ENCODE measurements at regions not wholly inside any gene's neighbourhood (a gene's known extent, or its start where the extent isn't known, plus 50 kb on each side); places are given as distances from the start of the nearest gene placed in this dataset.
"Not testable (repeated sequence)": the region's sequence is repeated elsewhere in the genome, so short reads cannot be mapped to it uniquely, and the experiment has no call there.

- CTCF ChIA-PET = no interaction called here
- no peaks in the 10 kb centered on the region for H3K27me3 ChIP-seq (ENCODE audit: control insufficient read depth, insufficient read depth, low read length)
- peaks cover 5% of the 10 kb centered on the region; the same call in 1 of the 2 replicates for H3K9me3 ChIP-seq (ENCODE audit: control insufficient read depth, insufficient read depth, low read depth, low read length)
- no peak overlapping the region for H3K27ac ChIP-seq (ENCODE audit: low read length)
- H3K4me3 ChIP-seq (ENCODE audit: low read depth in 2 of 2, low read length in 2 of 2) = no peak overlapping the region
- intact Hi-C loops (cut with micrococcal nuclease; ENCODE audit: unreplicated experiment) (no loop called here), in situ Hi-C loops (cut with HindIII; ENCODE audit: low pct_unique_long_range_greater_than_20kb, low sequenced_read_pairs) (no loop called here)
- ATAC-seq (no peak), DNase-seq (ENCODE audit: low read depth, low spot score) (no peak)
- POLR2A ChIA-PET = no interaction called here
- BruUV-seq (replicated peaks) = no TSS peak
- H3K4me1 ChIP-seq (ENCODE audit: control insufficient read depth, insufficient read depth, low read length) = no peaks in the 10 kb centered on the region
- H3K36me3 ChIP-seq (ENCODE audit: control insufficient read depth, insufficient read depth, low read length) = no peaks in the 10 kb centered on the region
- no peak for TF ChIP-seq SIN3A (IDR thresholded peaks at IDR 0.05; ENCODE audit: borderline replicate concordance, insufficient read depth, low read depth, low read length)
- no peak for TF ChIP-seq TCF7L2 (IDR thresholded peaks at IDR 0.05; ENCODE audit: low read depth, low read length)
- TF ChIP-seq, protein P1, sequence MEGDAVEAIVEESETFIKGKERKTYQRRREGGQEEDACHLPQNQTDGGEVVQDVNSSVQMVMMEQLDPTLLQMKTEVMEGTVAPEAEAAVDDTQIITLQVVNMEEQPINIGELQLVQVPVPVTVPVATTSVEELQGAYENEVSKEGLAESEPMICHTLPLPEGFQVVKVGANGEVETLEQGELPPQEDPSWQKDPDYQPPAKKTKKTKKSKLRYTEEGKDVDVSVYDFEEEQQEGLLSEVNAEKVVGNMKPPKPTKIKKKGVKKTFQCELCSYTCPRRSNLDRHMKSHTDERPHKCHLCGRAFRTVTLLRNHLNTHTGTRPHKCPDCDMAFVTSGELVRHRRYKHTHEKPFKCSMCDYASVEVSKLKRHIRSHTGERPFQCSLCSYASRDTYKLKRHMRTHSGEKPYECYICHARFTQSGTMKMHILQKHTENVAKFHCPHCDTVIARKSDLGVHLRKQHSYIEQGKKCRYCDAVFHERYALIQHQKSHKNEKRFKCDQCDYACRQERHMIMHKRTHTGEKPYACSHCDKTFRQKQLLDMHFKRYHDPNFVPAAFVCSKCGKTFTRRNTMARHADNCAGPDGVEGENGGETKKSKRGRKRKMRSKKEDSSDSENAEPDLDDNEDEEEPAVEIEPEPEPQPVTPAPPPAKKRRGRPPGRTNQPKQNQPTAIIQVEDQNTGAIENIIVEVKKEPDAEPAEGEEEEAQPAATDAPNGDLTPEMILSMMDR (IDR thresholded peaks at IDR 0.05) = no peak
- TF ChIP-seq POLR2AphosphoS5 (IDR thresholded peaks at IDR 0.05; ENCODE audit: low read depth, low read length) = no peak
- TF ChIP-seq, protein P2, sequence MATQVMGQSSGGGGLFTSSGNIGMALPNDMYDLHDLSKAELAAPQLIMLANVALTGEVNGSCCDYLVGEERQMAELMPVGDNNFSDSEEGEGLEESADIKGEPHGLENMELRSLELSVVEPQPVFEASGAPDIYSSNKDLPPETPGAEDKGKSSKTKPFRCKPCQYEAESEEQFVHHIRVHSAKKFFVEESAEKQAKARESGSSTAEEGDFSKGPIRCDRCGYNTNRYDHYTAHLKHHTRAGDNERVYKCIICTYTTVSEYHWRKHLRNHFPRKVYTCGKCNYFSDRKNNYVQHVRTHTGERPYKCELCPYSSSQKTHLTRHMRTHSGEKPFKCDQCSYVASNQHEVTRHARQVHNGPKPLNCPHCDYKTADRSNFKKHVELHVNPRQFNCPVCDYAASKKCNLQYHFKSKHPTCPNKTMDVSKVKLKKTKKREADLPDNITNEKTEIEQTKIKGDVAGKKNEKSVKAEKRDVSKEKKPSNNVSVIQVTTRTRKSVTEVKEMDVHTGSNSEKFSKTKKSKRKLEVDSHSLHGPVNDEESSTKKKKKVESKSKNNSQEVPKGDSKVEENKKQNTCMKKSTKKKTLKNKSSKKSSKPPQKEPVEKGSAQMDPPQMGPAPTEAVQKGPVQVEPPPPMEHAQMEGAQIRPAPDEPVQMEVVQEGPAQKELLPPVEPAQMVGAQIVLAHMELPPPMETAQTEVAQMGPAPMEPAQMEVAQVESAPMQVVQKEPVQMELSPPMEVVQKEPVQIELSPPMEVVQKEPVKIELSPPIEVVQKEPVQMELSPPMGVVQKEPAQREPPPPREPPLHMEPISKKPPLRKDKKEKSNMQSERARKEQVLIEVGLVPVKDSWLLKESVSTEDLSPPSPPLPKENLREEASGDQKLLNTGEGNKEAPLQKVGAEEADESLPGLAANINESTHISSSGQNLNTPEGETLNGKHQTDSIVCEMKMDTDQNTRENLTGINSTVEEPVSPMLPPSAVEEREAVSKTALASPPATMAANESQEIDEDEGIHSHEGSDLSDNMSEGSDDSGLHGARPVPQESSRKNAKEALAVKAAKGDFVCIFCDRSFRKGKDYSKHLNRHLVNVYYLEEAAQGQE (IDR thresholded peaks at IDR 0.05; ENCODE audit: insufficient read depth in 1 of 2, low read depth in 2 of 2, low read length in 1 of 2) = no peak
These were observed 96.3 kb upstream of the ZC4H2 start for GRCh38 chrX:65072590-65072989.

DNA sequence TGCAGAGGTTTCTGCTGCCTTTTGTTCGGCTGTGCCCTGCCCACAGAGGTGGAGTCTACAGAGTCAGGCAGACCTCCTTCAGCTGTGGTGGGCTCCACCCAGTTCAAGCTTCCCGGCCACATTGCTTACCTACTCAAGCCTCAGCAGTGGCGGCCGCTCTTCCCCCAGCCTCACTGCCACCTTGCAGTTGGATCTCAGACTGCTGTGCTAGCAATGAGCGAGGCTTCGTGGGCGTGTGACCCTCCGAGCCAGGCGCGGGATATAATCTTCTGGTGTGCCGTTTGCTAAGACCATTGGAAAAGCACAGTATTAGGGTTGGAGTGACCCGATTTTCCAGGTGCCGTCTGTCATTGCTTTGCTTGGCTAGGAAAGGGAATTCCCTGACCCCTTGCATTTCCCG, 82.4 kb upstream of the ZC4H2 start:
- CTCF ChIA-PET; H3K4me3 ChIP-seq (ENCODE audit: low read depth in 2 of 2, low read length in 2 of 2); DNase-seq (ENCODE audit: low read depth, low spot score); intact Hi-C loops (cut with micrococcal nuclease; ENCODE audit: unreplicated experiment); ATAC-seq; H3K27ac ChIP-seq (ENCODE audit: low read length); H3K9me3 ChIP-seq (ENCODE audit: control insufficient read depth, insufficient read depth, low read depth, low read length); BruUV-seq (replicated peaks); in situ Hi-C loops (cut with HindIII; ENCODE audit: low pct_unique_long_range_greater_than_20kb, low sequenced_read_pairs); POLR2A ChIA-PET; H3K4me1 ChIP-seq (ENCODE audit: control insufficient read depth, insufficient read depth, low read length); H3K36me3 ChIP-seq (ENCODE audit: control insufficient read depth, insufficient read depth, low read length); H3K27me3 ChIP-seq (ENCODE audit: control insufficient read depth, insufficient read depth, low read length): not testable (repeated sequence)

DNA sequence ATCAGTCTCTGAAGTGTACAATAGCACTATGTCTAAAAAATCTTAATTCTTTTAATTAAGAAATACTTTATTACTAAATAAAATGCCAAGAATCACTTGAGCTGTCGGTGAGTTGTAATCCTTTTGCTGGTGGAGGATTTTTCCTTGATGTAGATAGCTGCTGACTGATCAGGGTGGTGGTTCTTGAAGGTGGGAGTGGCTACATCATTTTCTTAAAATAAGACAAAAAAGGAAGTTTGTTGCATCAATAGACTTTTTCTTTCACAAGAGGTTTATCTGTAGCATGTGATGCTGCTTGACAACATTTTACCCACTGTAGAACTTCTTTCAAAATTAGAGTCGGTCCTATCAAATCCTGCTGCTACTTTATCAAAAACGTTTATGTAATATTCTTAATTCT, 68.8 kb upstream of the ZC4H2 start:
- no peak for ATAC-seq
- TF ChIP-seq, protein P1 (IDR thresholded peaks at IDR 0.05) = no peak
- TF ChIP-seq POLR2AphosphoS5 (IDR thresholded peaks at IDR 0.05; ENCODE audit: low read depth, low read length) = no peak
- TF ChIP-seq, protein P2 (IDR thresholded peaks at IDR 0.05; ENCODE audit: insufficient read depth in 1 of 2, low read depth in 2 of 2, low read length in 1 of 2) = no peak
- no peak for TF ChIP-seq SIN3A (IDR thresholded peaks at IDR 0.05; ENCODE audit: borderline replicate concordance, insufficient read depth, low read depth, low read length)
- no peak for TF ChIP-seq TCF7L2 (IDR thresholded peaks at IDR 0.05; ENCODE audit: low read depth, low read length)
- Histone ChIP-seq H3K27me3 (ENCODE audit: control insufficient read depth, insufficient read depth, low read length) (no peaks in the 10 kb centered on the region), H3K4me1 (ENCODE audit: control insufficient read depth, insufficient read depth, low read length) (no peaks in the 10 kb centered on the region), H3K27ac (ENCODE audit: low read length) (no peak overlapping the region), H3K4me3 (ENCODE audit: low read depth in 2 of 2, low read length in 2 of 2) (no peak overlapping the region), H3K9me3 (ENCODE audit: control insufficient read depth, insufficient read depth, low read depth, low read length) (peaks cover 2% of the 10 kb centered on the region; the same call in 1 of the 2 replicates), H3K36me3 (ENCODE audit: control insufficient read depth, insufficient read depth, low read length) (no peaks in the 10 kb centered on the region)
- CTCF ChIA-PET = interaction anchor here (0.8 kb wide), 1 partner anchor 10 kb away, joined by 3 read pairs; the partner anchor contains the start of gene ZC3H12B
- intact Hi-C loops (cut with micrococcal nuclease; ENCODE audit: unreplicated experiment) = loop anchor here (10.0 kb wide), 1 partner anchor 360 kb away; no protein-coding TSS in a partner anchor
- POLR2A ChIA-PET = no interaction called here
- in situ Hi-C loops (cut with HindIII; ENCODE audit: low pct_unique_long_range_greater_than_20kb, low sequenced_read_pairs) = no loop called here
- DNase-seq (ENCODE audit: low read depth, low spot score) = no peak
- BruUV-seq (replicated peaks) = no TSS peak

Data from Panc1 (cell line).